Left renal pelvis (tissue), 4 donors: ENCODE measurements at regions not wholly inside any gene's neighbourhood (a gene's known extent, or its start where the extent isn't known, plus 50 kb on each side); places are given as distances from the start of the nearest gene placed in this dataset.
"Not testable (repeated sequence)": the region's sequence is repeated elsewhere in the genome, so short reads cannot be mapped to it uniquely, and the experiment has no call there.

Source experiments
- DNase-seq, 4 donors: peaks; one replicate each; pipeline ENCODE4 v3.0.0-alpha.2; 2013; ENCODE audit warnings: low read depth in 4 of 4, low spot score in 3 of 4

- no peak for DNase-seq
Observed at GRCh38 chr14:101634202-101634849, 73.0 kb downstream of the DIO3 start.

DNA sequence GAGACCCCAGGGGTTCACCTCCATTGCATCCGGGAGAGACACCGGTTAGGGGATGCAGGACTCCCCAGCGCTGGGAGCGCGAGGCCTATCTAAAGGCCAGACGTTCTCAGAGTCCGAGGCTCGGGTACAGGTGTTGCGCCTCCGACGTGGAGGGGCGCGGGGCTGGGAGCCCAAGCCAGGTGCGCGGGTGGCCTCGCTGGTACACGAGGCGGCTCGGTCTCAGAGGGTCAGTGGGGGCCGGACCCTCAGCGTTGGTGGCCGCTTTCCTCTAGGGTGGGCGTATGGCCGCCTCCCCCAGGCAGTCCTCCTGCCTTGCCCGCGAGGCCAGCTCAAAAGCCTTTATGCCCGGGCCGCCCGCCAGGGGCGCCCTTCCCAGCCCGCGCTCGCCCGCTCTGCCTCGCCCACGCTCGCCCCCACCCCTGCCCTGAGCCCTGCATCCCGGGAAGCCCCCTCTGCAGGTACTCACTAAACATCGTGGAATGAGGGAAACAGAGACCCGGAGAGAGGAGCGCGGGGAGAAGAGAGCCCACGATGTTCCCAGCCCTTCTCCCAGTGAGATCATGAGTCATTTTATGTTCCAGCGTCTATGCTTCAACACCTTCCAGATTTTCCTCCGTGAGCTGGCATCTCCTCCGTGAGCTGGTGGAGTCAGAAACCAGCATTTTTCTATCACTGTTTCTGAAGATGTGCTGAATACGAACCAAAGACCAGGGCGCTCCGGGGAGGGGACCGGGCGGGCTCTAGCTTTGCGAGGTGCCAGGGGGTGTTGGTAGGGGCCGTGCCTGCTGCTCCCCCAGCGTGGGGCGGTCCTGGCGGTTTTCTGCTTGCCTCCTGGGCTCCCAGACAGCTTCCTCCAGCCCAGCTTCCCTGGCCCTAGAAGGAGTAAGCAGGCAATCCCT, 73.8 kb downstream of the DIO3 start:
- no peak for DNase-seq

DNA sequence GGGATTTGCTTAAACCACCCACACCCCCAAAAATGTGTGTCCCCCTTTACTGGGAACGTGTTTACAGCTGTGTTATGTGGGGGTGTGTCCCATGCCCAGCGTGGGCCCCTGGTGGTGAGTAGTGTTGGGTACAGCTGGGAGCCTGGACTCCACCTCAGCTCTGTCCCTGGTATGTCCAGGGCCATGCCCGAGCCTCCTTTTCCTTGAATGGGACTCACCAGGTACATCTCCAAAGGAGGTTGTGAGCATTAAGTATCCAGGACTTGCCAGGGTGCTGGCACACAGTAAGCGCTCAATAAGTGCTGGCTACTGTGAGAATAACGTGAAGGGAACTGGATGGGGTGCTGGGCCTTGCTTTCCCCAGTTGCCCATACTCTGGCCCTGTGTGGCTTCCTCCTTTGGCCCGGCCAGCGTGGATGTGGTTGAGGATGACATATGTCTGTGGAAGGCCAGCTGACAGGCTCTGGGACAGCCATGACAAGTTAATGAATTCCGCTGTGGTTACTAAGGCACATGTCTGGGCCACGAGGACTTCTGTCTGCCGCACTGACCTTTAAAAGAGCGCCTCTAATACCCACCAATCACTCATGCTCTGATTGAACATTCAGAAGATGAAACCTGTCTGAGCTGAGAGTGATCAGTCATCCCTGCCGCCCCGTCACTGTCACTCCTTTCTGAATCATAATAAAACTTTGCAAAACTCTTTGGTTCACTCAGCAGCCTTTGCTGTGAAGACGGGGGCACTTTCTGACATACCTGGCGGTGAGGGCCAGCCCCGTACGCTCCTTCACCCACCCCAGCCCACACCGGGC, 74.7 kb downstream of the DIO3 start:
- DNase-seq, result no peak

DNA sequence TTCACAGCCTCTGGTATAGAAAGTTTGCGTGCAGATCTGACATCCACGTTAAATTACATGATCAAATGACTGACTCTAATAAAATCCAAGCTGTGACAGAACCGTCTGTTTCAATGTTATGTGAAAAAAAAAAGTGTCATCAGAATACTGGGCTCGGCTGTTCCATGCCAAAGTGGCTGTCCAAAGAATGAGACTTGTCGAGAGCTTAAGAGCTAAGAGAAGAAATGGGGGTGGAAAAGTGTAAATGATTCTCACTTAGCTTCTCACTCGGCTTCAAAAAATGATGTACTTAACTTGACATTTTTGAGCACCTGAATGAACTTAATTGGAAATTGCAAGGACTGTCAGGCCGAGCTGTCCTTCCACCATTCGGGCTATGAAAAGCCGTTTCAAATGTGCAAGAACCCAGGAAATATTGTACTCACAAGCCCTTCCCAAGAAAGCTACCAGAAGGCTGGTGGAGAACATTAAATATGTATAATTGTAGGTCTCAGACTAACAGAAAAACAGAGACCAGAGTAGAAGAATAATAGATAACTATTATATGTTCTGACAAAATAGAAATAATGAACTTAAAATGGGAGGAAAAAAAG, 78.0 kb downstream of the DIO3 start:
- DNase-seq, result no peak

DNA sequence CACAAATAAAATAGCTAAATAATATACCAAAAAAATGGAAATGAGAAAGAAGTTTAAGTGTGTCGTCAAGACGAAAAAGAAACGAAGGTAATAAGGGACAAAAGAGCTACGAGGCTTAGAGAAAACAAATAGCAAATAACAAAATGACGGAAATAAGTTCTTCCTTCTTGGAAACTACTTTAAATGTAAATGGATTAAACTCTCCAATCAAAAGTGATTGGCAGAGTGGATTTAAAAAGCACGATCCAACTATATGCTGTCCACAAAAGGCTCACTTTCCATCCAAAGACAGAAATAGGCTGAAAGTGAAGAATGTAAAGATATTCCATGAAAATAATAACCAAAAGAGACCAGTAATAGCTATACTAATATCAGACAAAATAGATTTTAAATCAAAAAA, 82.4 kb downstream of the DIO3 start:
- no peak for DNase-seq

- DNase-seq, result no peak
Observed at GRCh38 chr14:101654051-101654450, 92.8 kb downstream of the DIO3 start.

DNA sequence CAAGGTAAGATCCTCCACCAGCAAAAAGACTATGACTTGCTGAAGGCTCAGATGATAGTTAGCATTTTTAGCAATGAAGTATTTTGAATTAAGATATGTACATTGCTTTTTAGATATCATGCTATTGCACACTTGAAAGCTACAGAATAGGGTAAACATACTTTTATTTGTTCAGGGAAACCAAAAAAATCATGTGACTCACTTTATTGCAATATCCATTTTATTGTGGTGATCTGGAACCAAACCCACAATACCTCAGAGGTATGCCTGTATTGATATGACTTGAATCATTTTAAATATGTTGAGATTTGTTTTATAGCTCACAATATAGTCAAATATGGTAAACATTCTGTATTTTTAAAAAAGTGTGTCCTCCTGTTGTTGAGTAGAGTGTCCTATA, 96.1 kb downstream of the DIO3 start:
- DNase-seq, result no peak

- peak in 3 of 4 donors; percentile 4 to 22 (median 16) for DNase-seq
Observed at GRCh38 chr14:101665478-101666078, 95.9 kb upstream of the PPP2R5C start.

DNA sequence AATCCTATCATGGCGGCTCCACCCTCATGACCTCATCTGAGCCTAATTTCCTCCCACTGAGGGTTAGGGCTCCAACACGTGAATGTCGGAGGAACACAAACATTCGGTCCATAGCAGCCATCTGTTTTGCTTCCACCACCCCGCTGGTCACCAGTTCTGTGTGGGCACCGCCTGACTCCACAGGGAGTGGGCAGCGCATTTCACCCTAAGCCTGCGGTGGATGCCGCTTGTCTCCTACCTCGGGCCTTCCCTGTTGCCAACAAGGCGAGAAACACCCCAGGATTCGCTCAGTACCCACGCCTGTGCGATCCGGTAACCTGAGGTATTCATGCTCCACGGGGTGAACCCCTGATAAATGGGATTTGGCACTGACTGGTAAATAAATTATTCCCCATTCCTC, 95.2 kb upstream of the PPP2R5C start:
- no peak for DNase-seq

DNA sequence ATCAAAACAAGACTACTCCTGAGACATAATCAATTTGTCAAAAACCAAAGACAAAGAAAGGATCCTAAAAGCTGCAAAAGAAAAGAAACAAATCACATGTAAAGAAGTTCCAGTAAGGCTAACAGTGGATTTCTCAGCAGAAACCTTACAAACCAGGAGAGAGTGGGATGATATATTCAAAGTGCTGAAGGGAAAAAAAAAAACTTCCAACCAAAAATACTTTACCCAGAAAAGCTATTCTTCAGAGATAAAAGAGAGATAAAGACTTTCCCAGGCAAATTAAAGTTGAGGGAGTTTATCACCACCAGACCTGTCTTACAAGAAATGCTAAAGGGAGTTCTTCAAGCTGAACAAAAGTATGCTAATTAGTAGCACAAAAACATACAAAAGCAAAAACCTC, 91.9 kb upstream of the PPP2R5C start:
- DNase-seq, result no peak

- no peak for DNase-seq
Observed at GRCh38 chr14:101673873-101674272, 87.6 kb upstream of the PPP2R5C start.

DNA sequence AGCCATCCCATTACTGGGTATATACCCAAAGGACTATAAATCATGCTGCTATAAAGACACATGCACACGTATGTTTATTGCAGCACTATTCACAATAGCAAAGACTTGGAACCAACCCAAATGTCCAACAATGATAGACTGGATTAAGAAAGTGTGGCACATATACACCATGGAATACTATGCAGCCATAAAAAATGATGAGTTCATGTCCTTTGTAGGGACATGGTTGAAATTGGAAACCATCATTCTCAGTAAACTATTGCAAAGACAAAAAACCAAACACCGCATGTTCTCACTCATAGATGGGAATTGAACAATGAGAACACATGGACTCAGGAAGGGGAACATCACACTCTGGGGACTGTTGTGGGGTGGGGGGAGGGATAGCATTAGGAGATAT, 85.7 kb upstream of the PPP2R5C start:
- not testable (repeated sequence) for DNase-seq

- DNase-seq, result not testable (repeated sequence)
Observed at GRCh38 chr14:101677912-101678327, 83.6 kb upstream of the PPP2R5C start.

DNA sequence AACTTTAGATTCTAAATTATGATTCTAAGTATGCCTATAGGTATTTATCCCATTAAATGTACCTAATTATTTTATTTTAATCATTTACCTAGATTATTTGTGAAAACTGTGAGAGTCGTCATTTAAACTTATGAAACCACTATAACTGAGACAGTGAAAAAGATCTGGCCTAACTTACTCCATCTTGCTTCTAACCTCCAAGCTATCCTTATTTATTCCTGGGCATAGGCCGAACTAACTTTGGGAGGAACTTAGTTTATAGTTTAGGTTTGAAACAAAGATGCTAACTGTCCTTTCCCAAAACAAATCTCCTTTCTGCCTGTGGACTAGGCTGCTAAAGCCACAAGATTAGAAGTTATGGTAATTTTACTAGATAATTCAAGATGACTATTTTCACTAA, 79.7 kb upstream of the PPP2R5C start:
- no peak for DNase-seq

- DNase-seq, result no peak
Observed at GRCh38 chr14:101683365-101683764, 78.1 kb upstream of the PPP2R5C start.

GRCh38 chr14:101687756-101688546, 73.6 kb upstream of the PPP2R5C start:
- DNase-seq, result no peak

- no peak for DNase-seq
Observed at GRCh38 chr14:101689039-101689501, 72.4 kb upstream of the PPP2R5C start.

GRCh38 chr14:101689966-101690365, 71.5 kb upstream of the PPP2R5C start:
- DNase-seq, result not testable (repeated sequence)

- no peak for DNase-seq
Observed at GRCh38 chr14:101695659-101696058, 65.8 kb upstream of the PPP2R5C start.

- no peak for DNase-seq
Observed at GRCh38 chr14:101704140-101704539, 57.4 kb upstream of the PPP2R5C start.
